Tibial nerve (tissue), 4 donors: ENCODE measurements at regions not wholly inside any gene's neighbourhood (a gene's known extent, or its start where the extent isn't known, plus 50 kb on each side); places are given as distances from the start of the nearest gene placed in this dataset.

Experiments
- DNase-seq, 2 donors: peaks; one replicate each; pipeline ENCODE4 v3.0.0-alpha.2; 2019; ENCODE audit warnings: low spot score in 2 of 2
- H3K27ac ChIP-seq, 4 donors: fragments of 200-600 bp; sonication (generic) in 3 of 4; one replicate each; pipeline ENCODE4 v1.5.1; 2017 to 2019; ENCODE audit warnings: mild to moderate bottlenecking in 1 of 4
- H3K27me3 ChIP-seq, 2 donors: fragments of 200-600 bp; sonication (generic) in 1 of 2; one replicate each; pipeline versions ENCODE4 v1.5.1 to v1.6.0; 2017 to 2019
- H3K36me3 ChIP-seq, 3 donors: fragments of 200-600 bp; sonication (generic); one replicate each; pipeline ENCODE4 v1.5.1; 2018 to 2019
- H3K4me1 ChIP-seq, 4 donors: fragments of 200-600 bp; sonication (generic) in 3 of 4; one replicate each; pipeline ENCODE4 v1.5.1; 2017 to 2019
- H3K4me3 ChIP-seq, 4 donors: fragments of 200-600 bp; sonication (generic) in 3 of 4; one replicate each; pipeline ENCODE4 v1.5.1; 2017 to 2019; ENCODE audit warnings: mild to moderate bottlenecking in 1 of 4, moderate library complexity in 1 of 4
- H3K9me3 ChIP-seq, 4 donors: fragments of 200-600 bp; sonication (generic) in 3 of 4; one replicate each; pipeline ENCODE4 v1.5.1; 2017 to 2019
- EP300 ChIP-seq, 2 donors: sonication (generic); formaldehyde crosslinking; IDR thresholded peaks; one replicate each; pipeline ENCODE4 v1.6.1; 2017; ENCODE audit warnings: antibody characterized with exemption in 2 of 2, mild to moderate bottlenecking in 1 of 2
- POLR2A ChIP-seq, 2 donors: fragments of 450-650 bp; IDR thresholded peaks; one replicate each; pipeline ENCODE4 v1.6.1; 2017; ENCODE audit warnings: antibody characterized with exemption in 2 of 2, mild to moderate bottlenecking in 2 of 2, moderate library complexity in 2 of 2
- WGBS, 2 donors: methylation state at CpG; one replicate each; pipeline ENCODE4 v1.1.5; 2018; 5-methylcytosine and 5-hydroxymethylcytosine counted together
- TF ChIP-seq, protein P1 (sequence below), 5 experiments: fragments of 200-600 bp in 3 of 5; fragments of 450-650 bp in 2 of 5; sonication (generic) in 3 of 5; IDR thresholded peaks; one replicate each; pipeline ENCODE4 v1.5.1; 2016 to 2019; ENCODE audit warnings: antibody characterized with exemption in 5 of 5, mild to moderate bottlenecking in 3 of 5, moderate library complexity in 2 of 5

DNA sequence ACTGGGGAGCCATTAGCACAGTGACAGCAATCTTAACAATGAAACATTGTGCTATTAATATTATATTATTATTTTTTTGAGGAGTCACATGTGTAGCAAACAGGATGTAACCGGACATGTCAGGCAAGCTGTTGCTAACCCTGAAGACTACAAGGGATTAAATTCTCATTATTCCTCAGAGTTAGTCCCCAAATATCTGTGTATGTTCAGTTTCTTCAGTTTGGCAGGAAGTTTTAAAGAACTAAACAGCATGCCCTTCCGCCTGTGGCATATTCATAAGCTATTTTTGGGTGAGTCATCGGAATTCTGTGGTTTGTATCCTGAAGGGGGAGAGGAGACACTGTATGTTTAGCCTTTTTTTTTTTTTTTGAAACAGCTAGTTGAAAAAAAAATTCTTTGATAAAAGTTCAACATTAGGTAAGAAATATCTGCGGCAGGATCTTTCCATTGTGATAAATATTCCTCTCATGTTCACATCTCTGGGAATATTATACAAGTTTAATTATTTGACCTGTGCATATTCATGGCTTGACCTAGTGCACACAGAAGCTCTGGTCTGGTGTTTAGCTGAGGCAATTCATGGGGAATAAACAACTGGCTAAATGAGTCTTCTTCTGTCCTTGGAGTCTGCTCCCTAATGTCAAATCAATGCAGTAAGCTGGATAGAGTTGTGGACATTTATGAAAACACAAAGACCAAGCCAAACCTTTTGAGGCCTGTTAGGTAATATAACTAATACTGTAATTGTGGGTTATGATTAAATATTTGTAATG lies 202.7 kb upstream of the CDKN2B start:
- Histone ChIP-seq H3K27ac (peak overlapping the region in 2 of 4 donors; percentile 57 to 58), H3K4me1 (peaks cover 0 to 37% (median 17%) of the 10 kb centered on the region in 4 donors), H3K4me3 (no peak overlapping the region), H3K36me3 (no peaks in the 10 kb centered on the region), H3K9me3 (no peaks in the 10 kb centered on the region), H3K27me3 (no peaks in the 10 kb centered on the region)
- 6 to 11% methylated on average over 4 of the region's 4 CpGs for WGBS, 2 donors
- DNase-seq = peak in 1 of 2 donors; percentile 7
- TF ChIP-seq, protein P1, sequence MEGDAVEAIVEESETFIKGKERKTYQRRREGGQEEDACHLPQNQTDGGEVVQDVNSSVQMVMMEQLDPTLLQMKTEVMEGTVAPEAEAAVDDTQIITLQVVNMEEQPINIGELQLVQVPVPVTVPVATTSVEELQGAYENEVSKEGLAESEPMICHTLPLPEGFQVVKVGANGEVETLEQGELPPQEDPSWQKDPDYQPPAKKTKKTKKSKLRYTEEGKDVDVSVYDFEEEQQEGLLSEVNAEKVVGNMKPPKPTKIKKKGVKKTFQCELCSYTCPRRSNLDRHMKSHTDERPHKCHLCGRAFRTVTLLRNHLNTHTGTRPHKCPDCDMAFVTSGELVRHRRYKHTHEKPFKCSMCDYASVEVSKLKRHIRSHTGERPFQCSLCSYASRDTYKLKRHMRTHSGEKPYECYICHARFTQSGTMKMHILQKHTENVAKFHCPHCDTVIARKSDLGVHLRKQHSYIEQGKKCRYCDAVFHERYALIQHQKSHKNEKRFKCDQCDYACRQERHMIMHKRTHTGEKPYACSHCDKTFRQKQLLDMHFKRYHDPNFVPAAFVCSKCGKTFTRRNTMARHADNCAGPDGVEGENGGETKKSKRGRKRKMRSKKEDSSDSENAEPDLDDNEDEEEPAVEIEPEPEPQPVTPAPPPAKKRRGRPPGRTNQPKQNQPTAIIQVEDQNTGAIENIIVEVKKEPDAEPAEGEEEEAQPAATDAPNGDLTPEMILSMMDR (IDR thresholded peaks at IDR 0.05) = no peak
- no peak for TF ChIP-seq POLR2A (IDR thresholded peaks at IDR 0.05)
- TF ChIP-seq EP300 (IDR thresholded peaks at IDR 0.05) = peak in 1 of 2 donors; percentile 56

DNA sequence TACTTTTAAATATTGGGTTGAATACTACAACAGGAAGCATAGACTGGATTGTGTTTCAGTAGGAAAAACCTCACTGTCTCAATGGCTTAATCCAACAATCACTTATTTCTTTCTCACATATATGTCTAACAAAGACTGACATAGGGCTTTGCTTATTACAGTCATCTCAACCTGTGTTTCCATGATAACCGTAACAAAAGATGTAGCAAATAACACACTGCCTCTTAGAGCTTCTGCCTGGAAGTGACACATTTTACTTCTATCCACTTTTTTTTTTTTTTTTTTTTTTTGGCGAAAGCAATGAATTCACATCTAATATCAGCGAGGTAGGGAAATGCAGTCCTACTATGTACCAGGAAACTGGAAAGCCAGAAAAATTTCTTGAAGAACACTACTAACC lies 204.9 kb upstream of the CDKN2B start:
- Histone ChIP-seq H3K4me3 (no peak overlapping the region), H3K4me1 (peaks cover 0 to 33% (median 14%) of the 10 kb centered on the region in 4 donors), H3K9me3 (no peaks in the 10 kb centered on the region), H3K27me3 (no peaks in the 10 kb centered on the region), H3K36me3 (no peaks in the 10 kb centered on the region), H3K27ac (no peak overlapping the region)
- no peak for DNase-seq
- 93 to 95% methylated on average over 3 of the region's 3 CpGs for WGBS, 2 donors
- no peak for TF ChIP-seq EP300 (IDR thresholded peaks at IDR 0.05)
- no peak for TF ChIP-seq POLR2A (IDR thresholded peaks at IDR 0.05)
- TF ChIP-seq, protein P1 (IDR thresholded peaks at IDR 0.05) = no peak

DNA sequence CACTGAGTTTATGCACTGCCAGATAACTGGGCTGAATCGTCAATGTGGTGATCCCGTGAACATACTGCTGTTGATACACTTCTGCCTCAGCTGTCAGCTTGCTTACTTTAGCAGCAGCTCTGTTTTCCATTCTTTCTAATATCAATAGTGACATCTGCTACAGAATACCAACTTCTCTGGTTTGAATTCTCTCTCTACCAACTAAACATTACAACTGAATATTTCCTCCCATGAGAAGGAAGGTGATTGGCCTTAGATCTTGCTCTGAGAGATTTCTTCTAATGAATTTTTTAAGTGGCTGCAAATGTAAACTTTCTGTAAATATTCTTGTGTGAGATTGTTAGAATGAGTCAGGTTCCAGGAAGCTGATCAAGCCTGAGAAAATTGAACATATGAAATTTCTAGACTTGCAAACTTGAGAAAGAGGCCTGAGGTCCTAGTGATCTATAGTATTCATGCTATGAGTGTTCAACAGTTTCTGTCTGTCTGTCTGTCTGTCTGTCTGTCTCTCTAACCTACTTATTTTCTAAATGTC lies 205.5 kb upstream of the CDKN2B start:
- TF ChIP-seq, protein P1 (IDR thresholded peaks at IDR 0.05) = no peak
- TF ChIP-seq POLR2A (IDR thresholded peaks at IDR 0.05) (no peak), EP300 (IDR thresholded peaks at IDR 0.05) (no peak)
- H3K4me3 ChIP-seq = no peak overlapping the region
- WGBS, 2 donors = 78 to 93% methylated on average over 2 of the region's 2 CpGs
- H3K27me3 ChIP-seq = no peaks in the 10 kb centered on the region
- H3K36me3 ChIP-seq = no peaks in the 10 kb centered on the region
- no peak overlapping the region for H3K27ac ChIP-seq
- peaks cover 0 to 29% (median 12%) of the 10 kb centered on the region in 4 donors for H3K4me1 ChIP-seq
- no peaks in the 10 kb centered on the region for H3K9me3 ChIP-seq
- no peak for DNase-seq

DNA sequence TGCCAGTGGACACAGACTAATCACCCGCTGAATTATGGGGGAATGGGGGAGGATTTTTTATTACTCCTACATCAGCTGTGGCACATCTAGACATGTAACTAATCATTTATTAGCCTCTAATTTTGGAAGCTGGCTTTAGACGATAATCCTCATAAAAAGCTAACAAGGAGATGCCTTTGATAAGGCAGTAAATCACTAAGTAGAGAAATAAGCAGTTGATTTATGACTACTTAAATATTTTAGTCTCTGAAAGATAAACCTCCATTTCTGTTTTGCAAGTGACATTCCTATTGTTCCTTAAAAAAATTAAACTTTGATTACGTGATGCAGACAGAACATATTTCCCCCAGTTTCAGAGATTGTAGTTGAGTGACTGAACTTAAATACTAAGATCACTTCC lies 206.4 kb upstream of the CDKN2B start:
- no peak overlapping the region for H3K27ac ChIP-seq
- TF ChIP-seq EP300 (IDR thresholded peaks at IDR 0.05) (no peak), POLR2A (IDR thresholded peaks at IDR 0.05) (no peak)
- TF ChIP-seq, protein P1 (IDR thresholded peaks at IDR 0.05) = no peak
- H3K27me3 ChIP-seq = no peaks in the 10 kb centered on the region
- no peak overlapping the region for H3K4me3 ChIP-seq
- no peaks in the 10 kb centered on the region for H3K9me3 ChIP-seq
- WGBS, 2 donors = 64 to 81% methylated on average over 3 of the region's 3 CpGs
- H3K4me1 ChIP-seq = peaks cover 0 to 23% (median 12%) of the 10 kb centered on the region in 4 donors
- no peak for DNase-seq
- no peaks in the 10 kb centered on the region for H3K36me3 ChIP-seq

DNA sequence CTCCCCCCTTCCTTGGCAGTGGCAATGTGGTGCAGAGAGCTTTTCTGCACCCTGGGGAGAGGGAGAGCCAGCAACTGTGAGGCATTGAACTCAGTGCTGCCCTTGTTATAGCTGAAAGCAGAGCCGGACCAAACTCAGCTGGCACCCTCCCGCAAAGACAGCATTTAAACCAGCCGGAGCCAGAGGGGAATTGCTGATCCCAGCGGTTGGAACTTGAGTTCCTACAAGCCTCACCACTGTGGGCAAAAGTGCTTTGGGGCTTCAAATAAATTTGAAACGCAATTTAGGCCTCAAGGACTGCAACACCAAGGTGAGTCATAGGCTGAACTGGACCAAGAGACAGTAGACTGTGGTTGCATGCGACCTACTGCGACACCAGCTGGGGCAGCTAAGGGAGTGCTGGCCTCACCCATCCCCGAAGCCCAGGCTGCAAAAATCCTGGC lies 207.6 kb upstream of the CDKN2B start:
- H3K36me3 ChIP-seq = no peaks in the 10 kb centered on the region
- H3K27ac ChIP-seq = no peak overlapping the region
- peaks cover 0 to 2% (median 0%) of the 10 kb centered on the region in 4 donors for H3K9me3 ChIP-seq
- DNase-seq = no peak
- TF ChIP-seq POLR2A (IDR thresholded peaks at IDR 0.05) = no peak
- TF ChIP-seq EP300 (IDR thresholded peaks at IDR 0.05) = no peak
- TF ChIP-seq, protein P1 (IDR thresholded peaks at IDR 0.05) = no peak
- peaks cover 0 to 12% (median 8%) of the 10 kb centered on the region in 4 donors for H3K4me1 ChIP-seq
- H3K4me3 ChIP-seq = no peak overlapping the region
- H3K27me3 ChIP-seq = no peaks in the 10 kb centered on the region
- 82 to 83% methylated on average over 8 of the region's 8 CpGs for WGBS, 2 donors
